ENCODE measurements at regions not wholly inside any gene's neighbourhood (a gene's known extent, or its start where the extent isn't known, plus 50 kb on each side); places are given as distances from the start of the nearest gene placed in this dataset.

DNA sequence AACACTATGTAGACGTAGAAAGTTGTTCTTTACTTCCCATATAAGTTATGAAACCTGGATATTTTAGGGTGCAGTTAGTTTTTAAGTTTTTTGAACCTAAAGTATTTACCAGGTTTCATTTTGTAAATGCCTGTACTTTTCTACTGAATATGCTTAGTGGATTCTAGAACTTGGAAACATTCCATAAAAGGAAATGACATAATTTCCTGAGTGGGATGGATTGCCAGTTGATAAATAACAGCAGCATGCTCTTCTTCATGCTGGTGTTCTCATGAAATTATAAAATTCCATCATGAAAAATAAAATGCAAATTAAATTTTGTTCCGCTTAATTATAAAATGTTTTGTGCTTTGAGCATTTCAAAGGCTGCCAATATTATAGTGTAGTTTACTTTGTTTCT lies 362.2 kb upstream of the PCDH20 start:
- Histone ChIP-seq H3K9me3 (ENCODE audit: control insufficient read depth, insufficient read depth, low read length) (no peaks in the 10 kb centered on the region), H3F3A (ENCODE audit: control insufficient read depth, insufficient read depth) (no peaks in the 10 kb centered on the region), H4K20me1 (ENCODE audit: control insufficient read depth, insufficient read depth, low read depth, low read length) (no peaks in the 10 kb centered on the region), H3K36me3 (ENCODE audit: control insufficient read depth, low read length) (no peaks in the 10 kb centered on the region), H3K9me2 (replicated peaks; ENCODE audit: control insufficient read depth, low read length) (no peaks in the 10 kb centered on the region), H3K4me2 (ENCODE audit: low read length) (no peak overlapping the region), H3K4me3 (ENCODE audit: low read length) (no peak overlapping the region), H3K4me1 (ENCODE audit: control insufficient read depth, low read length) (no peaks in the 10 kb centered on the region), H3K79me2 (ENCODE audit: control insufficient read depth, low read length) (no peaks in the 10 kb centered on the region), H3K27ac (ENCODE audit: low read depth, low read length) (no peak overlapping the region), H3K27me3 (ENCODE audit: control insufficient read depth, low read length) (no peaks in the 10 kb centered on the region)
- TF ChIP-seq, protein P1, sequence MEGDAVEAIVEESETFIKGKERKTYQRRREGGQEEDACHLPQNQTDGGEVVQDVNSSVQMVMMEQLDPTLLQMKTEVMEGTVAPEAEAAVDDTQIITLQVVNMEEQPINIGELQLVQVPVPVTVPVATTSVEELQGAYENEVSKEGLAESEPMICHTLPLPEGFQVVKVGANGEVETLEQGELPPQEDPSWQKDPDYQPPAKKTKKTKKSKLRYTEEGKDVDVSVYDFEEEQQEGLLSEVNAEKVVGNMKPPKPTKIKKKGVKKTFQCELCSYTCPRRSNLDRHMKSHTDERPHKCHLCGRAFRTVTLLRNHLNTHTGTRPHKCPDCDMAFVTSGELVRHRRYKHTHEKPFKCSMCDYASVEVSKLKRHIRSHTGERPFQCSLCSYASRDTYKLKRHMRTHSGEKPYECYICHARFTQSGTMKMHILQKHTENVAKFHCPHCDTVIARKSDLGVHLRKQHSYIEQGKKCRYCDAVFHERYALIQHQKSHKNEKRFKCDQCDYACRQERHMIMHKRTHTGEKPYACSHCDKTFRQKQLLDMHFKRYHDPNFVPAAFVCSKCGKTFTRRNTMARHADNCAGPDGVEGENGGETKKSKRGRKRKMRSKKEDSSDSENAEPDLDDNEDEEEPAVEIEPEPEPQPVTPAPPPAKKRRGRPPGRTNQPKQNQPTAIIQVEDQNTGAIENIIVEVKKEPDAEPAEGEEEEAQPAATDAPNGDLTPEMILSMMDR (IDR thresholded peaks at IDR 0.05; ENCODE audit: low read depth, low read length, poor library complexity, severe bottlenecking), result no peak
- no peak for TF ChIP-seq EZH2phosphoT487 (IDR thresholded peaks at IDR 0.05; ENCODE audit: borderline replicate concordance, low read length)

- no peaks in the 10 kb centered on the region for H3K9me2 ChIP-seq (replicated peaks; ENCODE audit: control insufficient read depth, low read length)
Observed at GRCh38 chr13:61777271-61777670, 361.6 kb upstream of the PCDH20 start.

DNA sequence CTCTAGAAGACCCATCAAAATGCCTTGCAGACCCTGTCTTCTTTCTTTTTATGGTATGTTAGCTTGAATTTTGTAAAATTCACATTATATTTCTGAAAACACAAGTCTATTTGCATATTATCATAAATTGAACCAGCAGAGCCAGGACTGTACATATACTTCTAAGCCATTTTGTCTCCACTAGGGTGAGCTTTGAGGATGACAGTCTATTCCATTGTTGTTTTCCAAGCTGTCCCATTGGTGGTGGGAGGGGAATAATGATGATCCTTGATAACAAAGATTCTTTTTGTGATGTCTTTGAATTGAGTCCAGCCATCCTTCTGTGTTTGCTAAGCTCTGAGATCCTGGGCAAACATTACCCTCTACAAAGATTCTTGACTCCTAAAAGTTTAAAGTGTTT lies 359.3 kb upstream of the PCDH20 start:
- H3K4me1 ChIP-seq (ENCODE audit: control insufficient read depth, low read length), result no peaks in the 10 kb centered on the region
- H3K4me2 ChIP-seq (ENCODE audit: low read length), result no peak overlapping the region
- H3K27me3 ChIP-seq (ENCODE audit: control insufficient read depth, low read length), result no peaks in the 10 kb centered on the region
- H3F3A ChIP-seq (ENCODE audit: control insufficient read depth, insufficient read depth), result no peaks in the 10 kb centered on the region
- H3K27ac ChIP-seq (ENCODE audit: low read depth, low read length), result no peak overlapping the region
- TF ChIP-seq EZH2phosphoT487 (IDR thresholded peaks at IDR 0.05; ENCODE audit: borderline replicate concordance, low read length), result no peak
- TF ChIP-seq, protein P1 (IDR thresholded peaks at IDR 0.05; ENCODE audit: low read depth, low read length, poor library complexity, severe bottlenecking), result no peak
- no peak overlapping the region for H3K4me3 ChIP-seq (ENCODE audit: low read length)
- H3K9me2 ChIP-seq (replicated peaks; ENCODE audit: control insufficient read depth, low read length), result no peaks in the 10 kb centered on the region
- no peaks in the 10 kb centered on the region for H3K36me3 ChIP-seq (ENCODE audit: control insufficient read depth, low read length)
- H3K9me3 ChIP-seq (ENCODE audit: control insufficient read depth, insufficient read depth, low read length), result no peaks in the 10 kb centered on the region
- no peaks in the 10 kb centered on the region for H4K20me1 ChIP-seq (ENCODE audit: control insufficient read depth, insufficient read depth, low read depth, low read length)
- no peaks in the 10 kb centered on the region for H3K79me2 ChIP-seq (ENCODE audit: control insufficient read depth, low read length)

More at GRCh38 chr13:61777271-61777670, 361.6 kb upstream of the PCDH20 start:
- Histone ChIP-seq H3K4me3 (ENCODE audit: low read length) (no peak overlapping the region), H3F3A (ENCODE audit: control insufficient read depth, insufficient read depth) (no peaks in the 10 kb centered on the region), H3K36me3 (ENCODE audit: control insufficient read depth, low read length) (no peaks in the 10 kb centered on the region), H4K20me1 (ENCODE audit: control insufficient read depth, insufficient read depth, low read depth, low read length) (no peaks in the 10 kb centered on the region), H3K9me3 (ENCODE audit: control insufficient read depth, insufficient read depth, low read length) (no peaks in the 10 kb centered on the region), H3K79me2 (ENCODE audit: control insufficient read depth, low read length) (no peaks in the 10 kb centered on the region), H3K27ac (ENCODE audit: low read depth, low read length) (no peak overlapping the region), H3K4me1 (ENCODE audit: control insufficient read depth, low read length) (no peaks in the 10 kb centered on the region), H3K4me2 (ENCODE audit: low read length) (no peak overlapping the region), H3K27me3 (ENCODE audit: control insufficient read depth, low read length) (no peaks in the 10 kb centered on the region)
- no peak for TF ChIP-seq EZH2phosphoT487 (IDR thresholded peaks at IDR 0.05; ENCODE audit: borderline replicate concordance, low read length)
- TF ChIP-seq, protein P1 (IDR thresholded peaks at IDR 0.05; ENCODE audit: low read depth, low read length, poor library complexity, severe bottlenecking), result no peak

GRCh38 chr13:61770681-61771080 lies 355.0 kb upstream of the PCDH20 start:
- no peak overlapping the region for H3K4me2 ChIP-seq (ENCODE audit: low read length)
- no peak overlapping the region for H3K27ac ChIP-seq (ENCODE audit: low read depth, low read length)
- H3K9me3 ChIP-seq (ENCODE audit: control insufficient read depth, insufficient read depth, low read length), result no peaks in the 10 kb centered on the region
- no peaks in the 10 kb centered on the region for H4K20me1 ChIP-seq (ENCODE audit: control insufficient read depth, insufficient read depth, low read depth, low read length)
- H3K36me3 ChIP-seq (ENCODE audit: control insufficient read depth, low read length), result no peaks in the 10 kb centered on the region
- TF ChIP-seq EZH2phosphoT487 (IDR thresholded peaks at IDR 0.05; ENCODE audit: borderline replicate concordance, low read length), result no peak
- TF ChIP-seq, protein P1 (IDR thresholded peaks at IDR 0.05; ENCODE audit: low read depth, low read length, poor library complexity, severe bottlenecking), result no peak
- H3K4me1 ChIP-seq (ENCODE audit: control insufficient read depth, low read length), result no peaks in the 10 kb centered on the region
- H3K4me3 ChIP-seq (ENCODE audit: low read length), result no peak overlapping the region
- H3F3A ChIP-seq (ENCODE audit: control insufficient read depth, insufficient read depth), result no peaks in the 10 kb centered on the region
- no peaks in the 10 kb centered on the region for H3K27me3 ChIP-seq (ENCODE audit: control insufficient read depth, low read length)
- H3K9me2 ChIP-seq (replicated peaks; ENCODE audit: control insufficient read depth, low read length), result no peaks in the 10 kb centered on the region
- no peaks in the 10 kb centered on the region for H3K79me2 ChIP-seq (ENCODE audit: control insufficient read depth, low read length)
